ENCODE measurements at regions not wholly inside any gene's neighbourhood (a gene's known extent, or its start where the extent isn't known, plus 50 kb on each side); places are given as distances from the start of the nearest gene placed in this dataset.

GRCh38 chr10:78742730-78743615 is 325.8 kb upstream of the ZMIZ1 start:
- peak; percentile 55 for DNase-seq (ENCODE audit: low spot score)
- ChIA-PET POLR2A (no interaction called here), CTCF (ENCODE audit: unreplicated experiment) (no interaction called here)
- Histone ChIP-seq H3K4me3 (ENCODE audit: low read depth, low read length, poor library complexity, severe bottlenecking) (no peak overlapping the region), H3K4me2 (ENCODE audit: low read length) (peak overlapping the region; percentile 27; the same call in 1 of the 2 replicates), H3K79me2 (ENCODE audit: insufficient read depth, low read depth, low read length) (no peaks in the 10 kb centered on the region), H3K36me3 (ENCODE audit: insufficient read depth, low read length) (no peaks in the 10 kb centered on the region), H4K20me1 (ENCODE audit: insufficient read depth, low read length) (no peaks in the 10 kb centered on the region), H2AFZ (ENCODE audit: low read length) (0 out of 2 replicates have a peak overlapping the region, but pooled peaks have one; percentile 42), H3K27ac (ENCODE audit: low read depth, low read length, poor library complexity, severe bottlenecking) (no peak overlapping the region), H3K9me3 (ENCODE audit: low read length) (no peaks in the 10 kb centered on the region), H3K9me2 (ENCODE audit: insufficient read depth, low read length) (no peaks in the 10 kb centered on the region), H3K4me1 (ENCODE audit: insufficient read depth, low read length, poor library complexity, severe bottlenecking) (peaks cover 8% of the 10 kb centered on the region)
- TF ChIP-seq EZH2phosphoT487 (IDR thresholded peaks at IDR 0.05; ENCODE audit: borderline replicate concordance, low read depth, low read length) (no peak), CTCF (conservative IDR thresholded peaks at IDR 0.05; ENCODE audit: low read length) (no peak)
- intact Hi-C loops (cut with micrococcal nuclease; ENCODE audit: unreplicated experiment) = loop anchor here (5.0 kb wide), 1 partner anchor 454 kb away; no protein-coding TSS in a partner anchor
- BruUV-seq (replicated peaks) = no TSS peak

- no peak overlapping the region for H3K4me3 ChIP-seq (ENCODE audit: low read depth, low read length, poor library complexity, severe bottlenecking)
- no peak overlapping the region for H3K27ac ChIP-seq (ENCODE audit: low read depth, low read length, poor library complexity, severe bottlenecking)
- ChIA-PET CTCF (ENCODE audit: unreplicated experiment) (no interaction called here), POLR2A (no interaction called here)
- no peak for TF ChIP-seq EZH2phosphoT487 (IDR thresholded peaks at IDR 0.05; ENCODE audit: borderline replicate concordance, low read depth, low read length)
- TF ChIP-seq CTCF (conservative IDR thresholded peaks at IDR 0.05; ENCODE audit: low read length) = no peak
- peaks cover 8% of the 10 kb centered on the region for H3K4me1 ChIP-seq (ENCODE audit: insufficient read depth, low read length, poor library complexity, severe bottlenecking)
- H3K4me2 ChIP-seq (ENCODE audit: low read length) = no peak overlapping the region
- no peak for DNase-seq (ENCODE audit: low spot score)
- no peaks in the 10 kb centered on the region for H3K36me3 ChIP-seq (ENCODE audit: insufficient read depth, low read length)
- no peaks in the 10 kb centered on the region for H4K20me1 ChIP-seq (ENCODE audit: insufficient read depth, low read length)
- H3K9me2 ChIP-seq (ENCODE audit: insufficient read depth, low read length) = no peaks in the 10 kb centered on the region
- no peak overlapping the region for H2AFZ ChIP-seq (ENCODE audit: low read length)
- no peaks in the 10 kb centered on the region for H3K9me3 ChIP-seq (ENCODE audit: low read length)
- intact Hi-C loops (cut with micrococcal nuclease; ENCODE audit: unreplicated experiment) = loop anchor here (5.0 kb wide), 1 partner anchor 453 kb away; no protein-coding TSS in a partner anchor
- BruUV-seq (replicated peaks) = no TSS peak
- H3K79me2 ChIP-seq (ENCODE audit: insufficient read depth, low read depth, low read length) = no peaks in the 10 kb centered on the region
Observed at GRCh38 chr10:78744056-78744455, 324.7 kb upstream of the ZMIZ1 start.

Data from OCI-LY7 (cell line).